ENCODE measurements at regions not wholly inside any gene's neighbourhood (a gene's known extent, or its start where the extent isn't known, plus 50 kb on each side); places are given as distances from the start of the nearest gene placed in this dataset.
"Not testable (repeated sequence)": the region's sequence is repeated elsewhere in the genome, so short reads cannot be mapped to it uniquely, and the experiment has no call there.

- H3K27ac Mint-ChIP-seq = no peak overlapping the region
- no peaks in the 10 kb centered on the region for H3K9me3 Mint-ChIP-seq
- H3K4me1 Mint-ChIP-seq (ENCODE audit: low read depth in 2 of 2) = peaks cover 0 to 1% of the 10 kb centered on the region in 2 donors
- H3K27me3 Mint-ChIP-seq = no peaks in the 10 kb centered on the region
- no peak for ATAC-seq (replicated peaks)
- no peaks in the 10 kb centered on the region for H3K36me3 Mint-ChIP-seq (ENCODE audit: insufficient read depth)
- DNase-seq = no peak
- no peak overlapping the region for H3K4me3 Mint-ChIP-seq
Observed at GRCh38 chr16:11410376-11411058, 65.3 kb downstream of the RMI2 start.

GRCh38 chr16:11411059-11411550 lies 65.8 kb downstream of the RMI2 start:
- ATAC-seq (replicated peaks) (no peak), DNase-seq (no peak)
- Mint-ChIP-seq H3K27me3 (no peaks in the 10 kb centered on the region), H3K27ac (peak overlapping the region in 1 of 2 donors; percentile 67), H3K4me1 (ENCODE audit: low read depth in 2 of 2) (peaks cover 0 to 1% of the 10 kb centered on the region in 2 donors), H3K4me3 (no peak overlapping the region), H3K9me3 (no peaks in the 10 kb centered on the region), H3K36me3 (ENCODE audit: insufficient read depth) (no peaks in the 10 kb centered on the region)

- H3K36me3 Mint-ChIP-seq (ENCODE audit: insufficient read depth) = no peaks in the 10 kb centered on the region
- H3K27me3 Mint-ChIP-seq = no peaks in the 10 kb centered on the region
- H3K4me3 Mint-ChIP-seq = no peak overlapping the region
- no peak for ATAC-seq (replicated peaks)
- H3K27ac Mint-ChIP-seq = peak overlapping the region in 1 of 2 donors; percentile 67
- peaks cover 0 to 1% of the 10 kb centered on the region in 2 donors for H3K4me1 Mint-ChIP-seq (ENCODE audit: low read depth in 2 of 2)
- H3K9me3 Mint-ChIP-seq = no peaks in the 10 kb centered on the region
- no peak for DNase-seq
Observed at GRCh38 chr16:11412175-11412904, 67.1 kb downstream of the RMI2 start.

- ATAC-seq (replicated peaks) = no peak
- no peak overlapping the region for H3K4me3 Mint-ChIP-seq
- no peaks in the 10 kb centered on the region for H3K4me1 Mint-ChIP-seq (ENCODE audit: low read depth in 2 of 2)
- DNase-seq = no peak
- H3K9me3 Mint-ChIP-seq = no peaks in the 10 kb centered on the region
- peak overlapping the region in 1 of 2 donors; percentile 7 for H3K27ac Mint-ChIP-seq
- no peaks in the 10 kb centered on the region for H3K27me3 Mint-ChIP-seq
- no peaks in the 10 kb centered on the region for H3K36me3 Mint-ChIP-seq (ENCODE audit: insufficient read depth)
Observed at GRCh38 chr16:11412965-11413887, 68.0 kb downstream of the RMI2 start.

GRCh38 chr16:11413907-11414595 lies 68.8 kb downstream of the RMI2 start:
- H3K27ac Mint-ChIP-seq = peak overlapping the region in 1 of 2 donors; percentile 7
- no peaks in the 10 kb centered on the region for H3K36me3 Mint-ChIP-seq (ENCODE audit: insufficient read depth)
- DNase-seq = no peak
- H3K27me3 Mint-ChIP-seq = no peaks in the 10 kb centered on the region
- ATAC-seq (replicated peaks) = no peak
- no peaks in the 10 kb centered on the region for H3K4me1 Mint-ChIP-seq (ENCODE audit: low read depth in 2 of 2)
- H3K9me3 Mint-ChIP-seq = no peaks in the 10 kb centered on the region
- H3K4me3 Mint-ChIP-seq = no peak overlapping the region

- DNase-seq = no peak
- no peaks in the 10 kb centered on the region for H3K36me3 Mint-ChIP-seq (ENCODE audit: insufficient read depth)
- no peak for ATAC-seq (replicated peaks)
- H3K4me1 Mint-ChIP-seq (ENCODE audit: low read depth in 2 of 2) = no peaks in the 10 kb centered on the region
- H3K27me3 Mint-ChIP-seq = no peaks in the 10 kb centered on the region
- no peak overlapping the region for H3K4me3 Mint-ChIP-seq
- no peaks in the 10 kb centered on the region for H3K9me3 Mint-ChIP-seq
- no peak overlapping the region for H3K27ac Mint-ChIP-seq
Observed at GRCh38 chr16:11414815-11415775, 69.8 kb downstream of the RMI2 start.

- Mint-ChIP-seq H3K4me3 (no peak overlapping the region), H3K36me3 (ENCODE audit: insufficient read depth) (no peaks in the 10 kb centered on the region), H3K27me3 (no peaks in the 10 kb centered on the region), H3K27ac (peak overlapping the region in 1 of 2 donors; percentile 26), H3K9me3 (no peaks in the 10 kb centered on the region), H3K4me1 (ENCODE audit: low read depth in 2 of 2) (no peaks in the 10 kb centered on the region)
- DNase-seq (no peak), ATAC-seq (replicated peaks) (no peak)
Observed at GRCh38 chr16:11416228-11417001, 71.2 kb downstream of the RMI2 start.

- H3K36me3 Mint-ChIP-seq (ENCODE audit: insufficient read depth) = no peaks in the 10 kb centered on the region
- H3K4me3 Mint-ChIP-seq = no peak overlapping the region
- ATAC-seq (replicated peaks) (no peak), DNase-seq (no peak)
- H3K27ac Mint-ChIP-seq = no peak overlapping the region
- no peaks in the 10 kb centered on the region for H3K9me3 Mint-ChIP-seq
- no peaks in the 10 kb centered on the region for H3K27me3 Mint-ChIP-seq
- H3K4me1 Mint-ChIP-seq (ENCODE audit: low read depth in 2 of 2) = no peaks in the 10 kb centered on the region
Observed at GRCh38 chr16:11417487-11417886, 72.2 kb downstream of the RMI2 start.

- Mint-ChIP-seq H3K4me3 (no peak overlapping the region), H3K27me3 (no peaks in the 10 kb centered on the region), H3K4me1 (ENCODE audit: low read depth in 2 of 2) (peaks cover 0 to 2% of the 10 kb centered on the region in 2 donors), H3K36me3 (ENCODE audit: insufficient read depth) (no peaks in the 10 kb centered on the region), H3K9me3 (no peaks in the 10 kb centered on the region), H3K27ac (no peak overlapping the region)
- no peak for DNase-seq
- ATAC-seq (replicated peaks) = no peak
Observed at GRCh38 chr16:11418506-11418905, 73.2 kb downstream of the RMI2 start.

- not testable (repeated sequence) for H3K4me3 Mint-ChIP-seq; DNase-seq; H3K4me1 Mint-ChIP-seq (ENCODE audit: low read depth in 2 of 2); H3K27ac Mint-ChIP-seq; H3K9me3 Mint-ChIP-seq; H3K27me3 Mint-ChIP-seq; H3K36me3 Mint-ChIP-seq (ENCODE audit: insufficient read depth); ATAC-seq (replicated peaks)
Observed at GRCh38 chr16:11420067-11420466, 74.8 kb downstream of the RMI2 start.

GRCh38 chr16:11420895-11421294 lies 75.6 kb downstream of the RMI2 start:
- Mint-ChIP-seq H3K36me3 (ENCODE audit: insufficient read depth) (no peaks in the 10 kb centered on the region), H3K27me3 (no peaks in the 10 kb centered on the region), H3K4me1 (ENCODE audit: low read depth in 2 of 2) (peaks cover 0 to 2% of the 10 kb centered on the region in 2 donors), H3K9me3 (no peaks in the 10 kb centered on the region), H3K27ac (no peak overlapping the region), H3K4me3 (no peak overlapping the region)
- ATAC-seq (replicated peaks) (no peak), DNase-seq (no peak)
